ENCODE measurements at regions not wholly inside any gene's neighbourhood (a gene's known extent, or its start where the extent isn't known, plus 50 kb on each side); places are given as distances from the start of the nearest gene placed in this dataset.
"Not testable (repeated sequence)": the region's sequence is repeated elsewhere in the genome, so short reads cannot be mapped to it uniquely, and the experiment has no call there.

DNA sequence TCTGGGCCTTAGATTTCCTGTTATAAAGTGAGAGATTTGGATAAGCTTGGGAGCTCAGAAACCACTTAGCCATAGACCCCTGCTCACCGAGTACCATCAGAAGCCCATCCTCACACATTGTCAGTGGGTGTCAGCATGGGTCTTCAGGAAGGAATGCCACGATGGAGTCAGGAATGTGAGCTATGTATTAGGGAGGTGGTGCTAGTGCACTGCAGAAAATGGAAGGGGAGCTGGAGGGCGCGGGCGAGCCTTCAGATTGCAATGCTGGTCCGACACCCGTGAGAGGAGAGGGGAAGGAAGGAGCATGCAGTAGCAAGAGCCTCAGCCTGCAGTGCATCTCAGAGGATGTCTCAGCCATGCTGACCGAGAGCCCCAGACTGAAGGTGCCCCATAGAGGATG lies 294.5 kb downstream of the FOXL1 start:
- no peak for DNase-seq

DNA sequence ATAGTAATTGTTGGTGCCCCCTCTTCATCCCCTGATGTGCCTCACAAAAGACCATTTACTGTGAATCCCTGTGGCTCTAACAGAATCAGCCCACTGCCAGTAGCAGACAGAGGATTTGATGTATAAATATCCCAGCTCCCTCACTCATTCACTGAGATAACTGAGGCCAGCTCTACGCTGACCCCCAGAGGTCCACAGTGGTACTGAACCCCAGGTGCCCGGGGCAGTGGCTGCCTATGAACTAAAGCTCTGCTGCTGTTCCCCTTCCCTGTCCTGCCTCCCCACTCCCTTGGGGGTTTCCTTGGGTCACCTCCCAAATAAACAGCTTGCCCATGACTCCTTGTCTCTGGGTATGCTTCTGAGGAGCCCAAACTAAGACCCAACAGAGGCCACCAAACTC lies 295.8 kb downstream of the FOXL1 start:
- DNase-seq = no peak

DNA sequence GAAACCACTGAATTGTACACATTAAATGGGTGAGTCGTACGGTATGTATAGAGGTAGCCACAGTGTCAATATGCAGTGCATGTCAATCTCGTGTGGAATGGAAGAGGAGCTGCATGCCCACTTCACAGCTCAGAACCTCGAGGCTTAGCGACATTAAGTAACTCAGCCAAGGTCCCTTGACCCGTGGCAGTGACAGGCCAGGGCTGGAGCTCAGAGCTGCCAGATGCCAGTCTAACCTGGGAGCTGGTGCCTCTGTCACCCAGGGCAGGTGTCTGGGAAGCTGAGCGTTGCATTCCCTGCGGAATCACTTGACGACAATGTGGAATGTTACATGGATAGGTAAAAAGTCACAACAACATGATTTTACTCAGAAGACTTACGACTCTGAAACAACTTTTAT lies 298.1 kb downstream of the FOXL1 start:
- no peak for DNase-seq

DNA sequence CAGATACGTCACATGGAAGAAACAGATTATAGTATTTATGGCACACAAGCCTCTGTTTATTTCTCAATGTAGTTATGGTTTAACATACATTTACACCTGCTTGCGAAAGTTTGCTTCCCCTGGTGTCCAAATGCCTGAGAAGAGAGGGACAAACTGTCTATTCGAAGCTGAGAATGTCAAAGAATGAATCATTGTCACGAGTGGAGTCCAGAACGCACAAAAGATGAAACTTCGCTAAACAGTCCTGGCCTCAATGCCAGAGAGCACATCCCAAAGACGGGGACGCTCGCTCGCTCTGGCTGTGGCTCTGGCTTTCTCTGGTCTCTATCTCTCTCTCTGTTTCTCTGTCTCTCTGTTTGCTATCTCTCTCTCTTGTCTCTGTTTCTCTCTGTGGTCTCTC lies 298.8 kb downstream of the FOXL1 start:
- no peak for DNase-seq

DNA sequence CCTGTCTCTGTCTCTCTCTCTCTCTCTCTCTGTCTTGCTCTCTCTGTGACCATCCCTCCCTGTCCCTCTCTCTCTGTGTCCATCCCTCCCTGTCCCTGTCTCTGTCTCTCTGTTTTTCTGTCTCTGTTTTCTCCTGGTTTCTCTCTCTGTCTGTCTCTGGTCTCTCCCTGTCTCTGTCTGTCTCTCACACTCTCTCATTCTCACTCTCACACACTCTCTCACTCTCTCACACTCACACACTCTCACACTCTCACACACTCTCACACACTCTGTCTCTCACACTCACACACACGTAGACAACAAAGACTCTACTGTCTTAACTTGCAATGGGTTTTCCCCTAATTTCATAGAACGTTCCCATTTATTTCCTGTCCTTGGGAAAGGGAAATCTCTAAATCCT lies 299.5 kb downstream of the FOXL1 start:
- DNase-seq = no peak

DNA sequence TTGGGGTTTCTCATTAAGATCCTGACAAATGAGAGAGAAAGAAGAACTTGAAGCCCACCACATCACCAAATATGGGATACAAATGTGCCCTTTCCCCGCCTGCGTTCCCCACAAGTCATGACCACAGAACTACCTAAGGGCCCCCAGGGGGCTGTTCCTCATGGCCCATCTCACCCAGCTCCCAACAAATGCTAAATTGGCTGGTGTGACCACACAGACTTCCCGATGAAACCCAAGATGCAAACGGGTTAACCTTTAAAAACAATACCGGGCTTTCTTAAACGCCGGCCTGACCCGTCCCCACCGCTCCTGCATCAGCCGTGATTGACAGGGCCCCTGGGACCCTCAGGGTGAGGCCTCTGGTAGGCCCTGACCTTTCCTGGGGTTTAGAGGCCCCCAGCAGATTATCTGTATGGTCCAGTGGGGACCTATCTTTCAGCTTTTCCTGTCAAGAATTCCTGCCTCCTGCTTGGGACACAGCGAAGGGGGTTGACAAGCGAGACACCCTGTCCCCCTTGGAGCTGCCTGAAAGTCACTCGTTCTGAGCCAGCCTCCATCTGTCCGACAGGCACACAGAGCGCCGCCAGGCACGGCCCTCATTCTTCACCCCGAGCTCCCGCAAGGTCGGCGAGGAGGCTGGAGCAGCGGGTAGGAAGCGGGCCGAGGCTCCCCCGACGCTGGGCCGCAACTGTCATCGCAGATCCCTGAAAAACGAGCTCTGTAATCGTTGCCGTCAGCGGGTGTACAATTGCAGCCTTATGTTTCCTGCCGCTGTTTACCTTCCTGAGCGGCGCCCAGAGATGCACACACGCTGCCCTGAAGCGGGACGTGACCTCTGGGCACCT lies 300.1 kb downstream of the FOXL1 start:
- DNase-seq = no peak

DNA sequence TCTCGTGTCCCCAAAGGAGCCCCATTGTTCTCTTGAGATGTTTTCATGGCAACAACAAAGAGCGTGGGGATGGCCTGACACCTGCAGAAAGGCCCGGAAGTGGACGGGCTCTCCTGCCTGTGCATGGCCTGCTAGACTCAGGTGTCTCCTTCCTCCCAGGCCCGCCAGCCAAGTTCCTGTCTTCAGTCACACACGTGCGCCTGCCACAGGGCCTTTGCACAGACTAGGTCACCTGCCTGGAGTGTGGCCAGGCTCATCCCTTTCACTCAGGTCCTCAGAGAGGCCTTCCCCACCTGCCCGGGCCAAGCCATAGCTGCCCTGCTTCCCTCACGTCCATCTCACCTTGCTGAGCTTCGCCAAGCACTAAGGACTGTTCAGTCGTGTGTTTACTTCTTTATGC lies 300.9 kb downstream of the FOXL1 start:
- no peak for DNase-seq

DNA sequence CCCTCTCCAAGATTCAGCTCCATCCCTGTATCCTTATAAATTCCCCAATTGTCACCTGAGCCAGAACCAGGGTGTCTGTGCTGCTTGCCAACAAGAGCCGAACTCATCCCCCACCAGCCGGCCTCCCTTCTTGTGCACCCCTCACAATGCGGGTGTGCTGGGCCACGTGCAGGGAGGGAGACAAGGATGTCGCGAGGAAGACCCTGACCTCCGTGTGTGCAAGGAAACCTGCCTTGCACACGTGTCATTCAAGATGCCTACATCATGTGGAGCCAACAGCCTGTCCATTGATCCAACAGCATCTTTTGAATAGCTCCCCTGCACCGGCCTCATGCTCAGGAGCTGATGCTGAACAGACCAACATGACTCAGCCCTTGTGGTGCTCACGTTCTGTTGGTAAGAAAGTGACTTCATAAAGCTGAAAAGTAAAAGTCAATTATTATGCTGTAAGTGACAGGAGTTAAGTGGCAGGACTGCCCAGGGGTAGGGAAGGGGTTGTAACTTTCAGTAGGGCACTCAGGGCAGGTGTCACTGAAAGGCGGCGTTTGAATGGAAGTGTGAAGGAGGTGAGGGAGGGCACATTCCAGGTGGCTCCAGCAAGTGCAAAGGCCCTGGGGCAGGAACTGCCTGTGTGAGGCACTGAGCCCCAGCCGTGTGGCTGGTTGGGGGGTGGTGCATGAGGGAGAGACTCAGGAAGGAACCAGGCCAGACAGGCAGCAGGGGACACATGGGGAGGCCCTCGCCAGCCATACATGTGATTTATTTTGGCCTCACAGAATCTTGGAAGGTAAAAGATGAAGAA lies 302.2 kb downstream of the FOXL1 start:
- DNase-seq = no peak

DNA sequence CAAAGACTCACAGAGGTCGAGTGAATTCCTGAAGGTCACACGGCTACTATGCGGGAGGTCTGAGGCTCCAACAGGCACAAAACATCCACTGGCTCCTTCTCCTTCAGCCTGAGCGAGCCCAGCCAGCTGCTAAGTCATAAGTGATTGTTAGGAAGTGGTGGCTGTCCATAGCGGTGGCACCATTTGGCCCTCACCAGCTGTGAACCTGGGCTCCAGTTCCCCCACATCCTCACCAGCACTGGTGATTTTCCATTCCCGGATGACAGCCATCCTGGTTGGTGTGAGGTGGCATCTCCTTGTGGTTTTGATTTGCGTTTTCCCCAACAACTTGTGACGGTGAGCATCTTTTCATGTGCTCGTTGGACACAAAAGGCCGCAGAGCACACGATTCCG lies 302.8 kb downstream of the FOXL1 start:
- DNase-seq = no peak

DNA sequence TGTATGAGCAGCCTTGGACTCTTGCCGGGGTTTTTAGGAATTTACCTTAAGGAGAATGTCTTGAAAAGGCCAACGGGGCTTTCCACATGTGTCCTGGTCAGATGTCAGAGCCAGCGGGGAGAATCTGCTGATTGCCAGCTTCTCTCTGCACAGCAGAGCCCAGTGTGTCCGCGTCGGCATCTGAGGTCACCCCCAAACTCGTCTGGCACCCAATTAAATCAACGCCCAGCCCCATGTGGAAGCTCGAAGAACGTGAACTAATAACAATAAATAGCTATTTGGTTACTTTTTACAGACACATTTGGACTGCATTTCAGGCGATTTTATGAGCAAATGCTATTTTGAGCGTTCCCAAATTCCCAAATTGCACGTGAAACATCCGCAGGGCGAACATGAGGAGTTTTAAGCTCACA lies 303.5 kb downstream of the FOXL1 start:
- no peak for DNase-seq

DNA sequence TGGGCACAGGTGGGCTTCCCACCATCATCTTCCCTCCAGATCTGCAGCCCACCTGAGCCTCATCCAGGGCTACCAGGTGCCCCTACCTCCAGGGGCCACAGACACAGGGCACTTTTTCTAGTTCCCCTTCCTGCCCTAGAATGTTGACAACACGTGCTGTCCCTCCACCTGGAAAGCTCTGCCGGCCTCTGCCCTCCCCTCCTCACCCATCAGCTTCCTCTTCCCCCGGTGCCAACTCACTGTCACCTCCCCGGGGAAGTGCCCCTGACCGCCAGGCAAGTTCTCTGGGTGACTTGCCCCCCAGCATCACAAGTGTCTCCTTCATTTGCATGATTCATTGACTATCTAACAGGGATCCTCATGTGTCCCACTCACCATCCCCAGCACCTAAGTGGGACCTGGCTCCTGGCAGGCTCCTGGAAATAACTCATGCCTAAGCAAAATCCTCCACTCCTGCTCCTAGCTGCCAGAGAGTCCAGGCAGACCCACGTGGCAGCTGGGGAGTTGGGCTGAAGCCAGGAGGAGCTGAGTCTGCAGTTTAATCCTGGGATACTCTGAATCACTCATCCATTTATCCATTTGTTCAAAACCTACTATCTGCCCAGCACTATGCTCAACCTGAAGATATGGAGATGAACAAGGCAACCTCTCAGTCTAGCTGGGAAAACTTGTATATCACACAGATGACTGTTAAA lies 304.4 kb downstream of the FOXL1 start:
- no peak for DNase-seq

DNA sequence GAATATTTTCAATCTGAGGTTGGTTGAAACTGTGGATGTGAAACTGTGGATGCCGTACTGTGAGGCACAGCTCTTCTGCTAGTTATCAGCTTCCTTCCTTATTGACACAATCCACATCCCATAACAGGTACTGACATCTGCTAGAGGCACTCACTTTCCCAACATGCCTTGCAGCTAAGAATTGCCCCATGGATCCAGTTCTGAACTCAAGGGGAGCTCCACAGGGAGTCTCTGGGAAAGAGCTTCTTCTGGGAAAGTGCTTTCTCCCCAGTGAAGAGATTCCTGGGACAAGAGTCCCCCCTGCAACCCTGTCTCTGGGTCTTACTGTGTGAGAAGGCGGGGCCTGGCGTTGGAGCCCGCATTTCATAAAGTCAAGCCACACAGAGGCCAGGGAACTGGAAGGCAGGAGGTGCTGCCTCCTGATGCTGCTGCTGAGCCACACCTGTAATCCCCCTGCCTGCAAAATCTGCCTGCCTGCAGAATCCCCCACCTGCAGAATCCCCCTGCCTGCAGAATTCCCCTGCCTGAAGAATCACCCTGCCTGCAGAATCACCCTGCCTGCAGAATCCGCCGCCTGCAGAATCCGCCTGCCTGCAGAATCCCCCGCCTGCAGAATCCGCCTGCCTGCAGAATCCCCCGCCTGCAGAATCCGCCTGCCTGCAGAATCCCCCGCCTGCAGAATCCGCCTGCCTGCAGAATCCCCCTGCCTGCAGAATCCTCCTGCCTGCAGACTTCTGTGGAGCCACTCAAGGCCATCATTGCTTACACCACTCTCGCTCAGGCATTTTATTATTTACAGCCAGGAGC lies 305.4 kb downstream of the FOXL1 start:
- no peak for DNase-seq

DNA sequence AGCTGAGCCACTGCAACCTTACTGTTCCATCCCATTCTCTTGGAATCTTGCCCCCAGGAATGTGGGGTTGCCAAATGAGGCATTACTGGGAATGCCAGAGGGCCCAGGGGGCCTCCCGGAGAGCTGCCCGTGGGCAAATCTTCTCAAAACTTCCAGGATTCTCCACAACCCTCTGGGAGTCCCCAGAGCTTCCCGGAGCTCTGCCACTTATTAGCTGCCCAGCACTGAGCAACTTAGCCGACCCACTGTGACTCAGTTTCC lies 306.0 kb downstream of the FOXL1 start:
- DNase-seq = no peak

DNA sequence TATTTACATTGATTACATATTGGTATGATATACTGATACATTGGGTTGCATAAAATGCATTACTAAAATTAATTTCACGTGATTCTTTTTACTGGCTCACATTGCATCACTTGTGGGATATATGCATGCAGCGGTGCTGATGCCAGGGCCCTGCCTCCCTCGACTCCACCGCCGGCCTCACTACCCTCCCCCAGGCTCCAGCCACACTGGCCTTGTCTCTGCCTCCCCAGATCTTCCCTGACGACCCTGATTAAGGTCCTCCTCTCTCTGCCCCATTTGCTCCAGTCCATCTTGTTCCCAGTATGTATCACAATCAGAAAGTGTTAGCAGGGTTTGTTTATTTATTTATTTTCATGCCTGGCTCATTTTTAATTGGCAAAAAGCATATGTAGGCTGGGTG lies 306.8 kb downstream of the FOXL1 start:
- no peak for DNase-seq

DNA sequence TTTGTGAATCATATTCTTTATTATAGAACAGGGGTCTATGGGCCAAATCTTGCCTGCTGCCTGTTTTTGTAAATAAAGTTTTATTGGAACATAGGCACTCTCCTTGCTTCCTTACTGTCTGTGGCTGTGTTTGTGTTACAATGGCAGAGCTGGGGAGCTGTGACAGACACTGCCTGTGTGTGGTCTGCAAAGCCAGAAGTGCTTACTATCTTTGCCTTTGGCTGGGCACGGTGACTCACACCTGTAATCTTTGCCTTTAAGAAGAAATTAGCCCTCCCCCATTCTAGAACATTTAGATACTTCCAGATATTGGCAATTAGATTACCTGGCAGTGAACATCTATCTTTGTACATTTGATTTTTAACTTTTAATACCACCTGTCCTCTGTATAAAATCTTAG lies 308.3 kb downstream of the FOXL1 start:
- DNase-seq = peak in 1 of 5 experiments; percentile 5

DNA sequence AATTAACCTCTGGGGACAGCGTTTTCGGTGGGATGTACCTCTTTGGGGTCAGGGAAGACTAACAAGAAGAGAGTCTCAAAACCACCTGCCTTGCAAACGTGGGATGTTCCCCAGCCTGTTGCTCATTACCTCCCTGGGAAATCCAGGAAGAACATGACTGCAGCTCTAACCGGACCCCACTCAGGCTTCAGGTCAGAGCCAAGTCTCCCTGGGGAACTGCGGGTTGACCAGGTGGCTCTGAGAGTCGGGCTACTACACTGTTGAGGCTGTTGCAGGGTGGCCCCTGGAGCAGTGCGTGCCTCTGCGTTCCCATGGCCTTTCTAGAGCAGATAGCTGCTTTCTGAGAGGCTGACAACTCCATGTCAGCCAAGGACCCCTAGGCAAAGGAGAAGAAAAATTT lies 309.1 kb downstream of the FOXL1 start:
- no peak for DNase-seq

DNA sequence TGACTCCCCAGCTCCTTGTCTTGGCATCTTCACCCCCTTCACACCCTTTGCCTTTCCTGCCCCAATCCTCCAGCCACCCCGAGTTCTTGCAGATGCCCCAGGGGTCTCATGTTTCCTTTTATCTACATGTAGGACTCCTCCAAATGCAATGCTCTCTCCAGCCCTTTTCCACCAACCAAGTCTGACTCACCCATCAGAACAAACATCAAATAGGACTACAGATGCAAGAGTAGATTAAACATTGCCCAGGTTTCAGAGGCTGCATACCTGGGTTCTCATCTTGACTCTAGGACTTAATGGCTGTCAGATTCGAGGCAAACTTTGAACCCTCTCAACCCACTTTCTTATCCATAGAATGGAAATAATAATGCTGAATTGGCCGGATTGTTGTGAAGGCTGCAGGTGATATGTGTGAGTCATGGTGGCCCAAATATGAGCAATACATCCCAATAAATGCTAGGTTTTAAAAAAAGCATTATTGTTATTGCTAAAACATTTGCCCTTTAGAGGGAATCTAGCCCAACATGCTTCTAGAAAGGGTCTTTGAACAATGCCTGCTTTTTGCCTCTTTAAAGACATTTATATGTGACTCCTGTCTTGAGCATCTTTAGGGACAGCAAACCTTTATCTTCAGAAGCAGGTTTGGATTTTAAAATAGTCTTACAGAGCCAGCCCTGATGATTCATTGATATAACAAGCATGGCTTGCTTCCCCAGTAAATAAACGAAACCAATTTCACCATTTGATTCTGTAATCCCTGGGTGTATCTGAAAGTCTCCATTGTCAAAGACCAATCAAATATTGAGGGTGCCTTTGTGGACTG lies 310.1 kb downstream of the FOXL1 start:
- no peak for DNase-seq

DNA sequence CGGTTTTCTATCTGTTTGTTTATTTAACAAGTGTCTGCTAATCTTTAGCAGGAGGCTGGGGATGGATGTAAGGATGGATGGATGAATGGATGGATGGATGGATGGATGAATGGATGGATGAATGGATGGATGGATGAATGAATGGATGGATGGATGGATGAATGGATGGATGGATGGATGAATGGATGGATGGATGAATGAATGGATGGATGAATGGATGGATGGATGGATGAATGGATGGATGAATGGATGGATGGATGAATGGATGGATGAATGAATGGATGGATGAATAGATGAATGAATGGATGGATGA lies 310.7 kb downstream of the FOXL1 start:
- not testable (repeated sequence) for DNase-seq

DNA sequence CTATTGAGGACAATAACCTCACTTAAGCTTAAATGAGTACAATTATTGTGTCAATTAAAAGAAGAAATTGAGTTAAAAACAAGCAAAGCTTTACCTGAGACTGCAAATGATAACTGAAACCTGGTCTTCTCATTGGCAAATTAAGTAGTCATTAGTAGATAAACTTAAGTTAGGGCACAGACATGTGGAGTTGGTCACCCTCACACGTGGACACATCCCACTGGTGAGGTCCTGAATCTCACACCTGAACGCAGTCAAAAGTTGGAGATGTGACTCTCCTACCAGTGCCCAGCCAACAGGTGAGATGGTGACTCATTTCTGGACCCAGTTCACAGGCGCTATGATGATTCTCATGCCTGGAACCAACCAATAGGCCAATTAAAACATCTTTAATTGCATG lies 311.6 kb downstream of the FOXL1 start:
- no peak for DNase-seq

DNA sequence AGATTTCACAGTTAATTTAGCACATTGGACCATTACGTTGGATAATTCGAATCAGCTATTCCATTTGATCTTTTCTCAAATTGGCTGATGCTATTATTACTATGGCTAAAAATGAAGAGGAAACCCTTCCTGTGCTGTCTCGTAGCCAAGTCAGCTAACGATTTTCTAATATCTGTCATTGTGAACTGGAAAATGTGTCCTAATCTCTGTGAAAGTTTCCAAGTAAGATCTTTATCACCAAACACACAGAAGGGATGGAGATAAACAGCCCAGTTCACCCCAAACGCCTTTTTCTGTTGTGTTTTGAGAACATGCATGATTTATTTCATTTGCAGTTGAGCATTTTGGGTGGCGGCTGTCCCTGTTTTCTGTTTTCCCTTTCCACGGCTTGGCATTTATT lies 312.8 kb downstream of the FOXL1 start:
- no peak for DNase-seq

DNA sequence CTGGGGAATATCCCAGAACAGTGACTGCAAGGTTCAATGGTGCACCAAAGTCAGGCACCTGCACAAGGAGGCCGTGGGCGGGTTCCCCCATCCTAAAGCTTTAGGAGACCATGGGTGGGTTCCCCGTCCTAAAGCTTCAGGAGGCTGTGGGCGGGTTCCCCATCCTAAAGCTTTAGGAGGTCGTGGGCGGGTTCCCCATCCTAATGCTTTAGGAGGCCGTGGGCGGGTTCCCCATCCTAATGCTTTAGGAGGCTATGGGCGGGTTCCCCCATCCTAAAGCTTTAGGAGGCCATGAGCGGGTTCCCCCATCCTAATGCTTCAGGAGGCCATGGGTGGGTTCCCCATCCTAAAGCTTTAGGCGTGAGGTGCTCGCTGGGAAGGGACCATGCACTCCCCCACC lies 313.3 kb downstream of the FOXL1 start:
- DNase-seq = no peak

DNA sequence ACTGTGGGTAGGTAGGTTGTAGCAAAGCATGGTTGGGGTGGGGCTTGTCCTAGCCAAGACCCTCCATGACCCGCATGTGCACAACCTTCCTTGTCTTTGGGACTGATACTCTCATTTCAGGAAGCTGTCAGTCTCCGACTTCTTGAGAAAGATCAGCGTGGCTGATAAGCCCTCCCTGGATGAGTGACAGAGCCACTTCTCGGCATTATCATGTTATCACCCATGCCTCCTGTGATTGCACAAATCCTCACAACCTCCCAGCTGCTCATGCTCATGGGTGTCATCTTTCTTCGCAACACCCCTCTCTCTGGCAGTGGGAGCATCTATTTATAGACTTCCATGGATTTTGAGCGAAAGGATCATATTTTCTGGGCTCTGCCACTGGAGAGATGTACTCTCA lies 314.2 kb downstream of the FOXL1 start:
- DNase-seq = peak in 1 of 5 experiments; percentile 88
